DMS114 treated with DMSO at 0.1 percent for 48 hours (cell line): ENCODE measurements at regions not wholly inside any gene's neighbourhood (a gene's known extent, or its start where the extent isn't known, plus 50 kb on each side); places are given as distances from the start of the nearest gene placed in this dataset.
"Not testable (repeated sequence)": the region's sequence is repeated elsewhere in the genome, so short reads cannot be mapped to it uniquely, and the experiment has no call there.

Experiments used
- DNase-seq: peaks from one replicate; lab custom pipeline; 2025; ENCODE audit not compliant: unreplicated experiment; lab: John Stamatoyannopoulos, UW

DNA sequence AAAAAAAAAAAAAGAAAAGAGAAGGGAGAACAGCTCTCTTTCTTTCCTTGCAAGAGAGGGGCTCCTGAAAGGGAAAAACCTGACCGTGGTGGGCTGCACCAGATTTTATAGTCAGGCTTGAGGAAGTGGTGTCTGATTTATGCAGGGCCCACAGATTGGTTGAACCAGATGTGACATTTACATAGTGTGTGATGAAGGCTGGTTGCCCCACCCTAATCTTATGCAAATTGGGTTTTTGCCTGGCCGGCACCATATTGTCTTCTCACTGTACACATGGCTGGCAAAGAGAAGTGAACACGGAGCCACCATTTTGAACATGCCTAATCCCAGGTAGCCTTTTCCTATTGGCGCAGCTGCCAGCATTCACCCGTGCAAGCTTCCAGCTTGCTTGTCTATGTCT is 154.4 kb downstream of the OXSM start:
- no peak for DNase-seq

DNA sequence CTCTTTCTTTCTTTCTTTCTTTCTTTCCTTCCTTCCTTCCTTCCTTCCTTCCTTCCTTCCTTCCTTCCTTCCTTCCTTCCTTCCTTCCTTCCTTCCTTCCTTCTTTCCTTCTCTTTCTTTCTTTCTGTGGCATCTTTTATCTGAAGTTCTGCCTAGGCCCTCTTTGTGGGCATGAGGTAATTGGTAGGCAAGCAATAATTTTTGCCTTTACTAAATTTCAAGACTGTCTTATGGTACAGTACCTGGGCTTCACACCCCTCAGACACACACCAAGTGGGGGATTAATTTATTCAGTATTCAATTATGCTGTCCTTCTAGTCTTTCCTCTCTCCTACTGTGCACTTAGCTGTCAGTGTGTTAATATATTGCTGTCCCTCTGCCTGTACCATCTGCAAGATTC is 155.5 kb downstream of the OXSM start:
- DNase-seq, result no peak

DNA sequence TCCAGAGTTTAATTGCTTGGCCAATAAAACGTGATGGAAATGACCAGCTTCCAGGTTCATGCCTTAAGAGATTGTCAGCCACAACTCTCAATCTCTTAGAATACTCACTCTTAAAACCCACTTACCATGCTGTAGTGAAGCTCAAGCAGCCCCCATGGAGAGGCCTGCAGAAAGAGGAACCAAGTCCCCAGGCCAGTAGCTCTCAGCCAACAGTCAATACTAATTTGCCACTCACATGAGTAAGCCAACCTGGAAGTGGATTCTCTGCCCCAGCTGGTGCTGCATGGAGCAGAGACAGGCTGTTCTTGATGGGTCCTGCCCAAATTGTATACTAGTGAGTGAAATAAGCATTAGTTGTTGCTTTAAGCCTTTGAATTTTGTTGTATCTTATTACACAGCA is 155.9 kb downstream of the OXSM start:
- DNase-seq, result no peak

DNA sequence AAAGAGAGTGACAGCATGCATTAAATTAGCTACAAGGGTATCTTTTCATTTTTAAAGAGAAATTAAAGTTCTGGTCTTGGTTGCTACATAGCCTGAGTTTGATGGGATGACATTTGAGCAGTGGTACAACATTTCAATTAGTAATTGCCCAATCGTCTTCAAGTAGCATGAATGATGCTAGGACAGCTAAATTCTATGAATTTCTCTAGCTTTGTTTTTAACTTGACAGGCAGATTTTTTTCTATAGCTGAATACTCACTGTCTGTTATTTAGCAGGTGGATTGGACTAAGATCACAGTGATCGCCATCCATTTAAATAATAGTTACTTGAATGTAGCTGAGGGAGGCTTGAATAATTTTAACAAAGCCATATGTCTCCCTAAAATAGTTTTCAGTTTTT is 162.2 kb downstream of the OXSM start:
- DNase-seq, result no peak

DNA sequence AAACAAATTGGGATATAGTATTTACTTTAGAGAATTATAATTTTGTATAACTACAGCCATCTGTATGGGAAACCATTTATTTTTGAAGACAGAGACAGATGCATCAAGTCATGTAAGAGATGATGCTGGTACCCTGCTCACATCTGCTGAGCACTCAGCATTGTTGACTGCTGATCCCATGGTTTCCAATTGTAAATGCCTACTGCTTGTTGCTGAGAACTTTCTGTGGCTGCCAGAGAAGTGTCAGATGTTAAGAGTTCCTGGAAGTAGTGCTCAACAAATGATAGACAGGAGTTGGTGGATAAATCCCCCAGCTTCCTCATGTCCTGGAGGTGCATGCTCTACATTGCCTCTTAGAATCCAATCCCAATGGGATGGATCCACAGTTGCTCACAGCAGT is 167.1 kb downstream of the OXSM start:
- no peak for DNase-seq

DNA sequence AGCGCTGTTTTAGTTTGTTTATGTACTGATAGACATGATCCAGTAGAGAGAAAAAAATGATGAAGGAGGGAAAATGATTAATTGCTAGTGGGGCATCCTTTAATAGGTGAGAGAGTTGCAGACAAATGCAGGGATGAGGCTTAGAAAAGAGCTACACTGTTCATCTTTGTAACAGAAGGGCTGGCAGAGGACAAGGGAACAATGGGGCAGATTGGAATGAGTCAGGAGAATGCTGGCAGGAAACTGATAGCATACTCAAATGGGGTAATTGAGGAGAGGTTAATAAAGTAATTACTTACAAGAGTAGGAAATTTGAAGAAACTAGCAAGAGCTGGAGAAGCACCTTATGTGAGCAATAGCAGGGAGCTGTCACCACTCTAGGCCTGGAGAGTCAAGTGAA is 170.9 kb downstream of the OXSM start:
- no peak for DNase-seq

DNA sequence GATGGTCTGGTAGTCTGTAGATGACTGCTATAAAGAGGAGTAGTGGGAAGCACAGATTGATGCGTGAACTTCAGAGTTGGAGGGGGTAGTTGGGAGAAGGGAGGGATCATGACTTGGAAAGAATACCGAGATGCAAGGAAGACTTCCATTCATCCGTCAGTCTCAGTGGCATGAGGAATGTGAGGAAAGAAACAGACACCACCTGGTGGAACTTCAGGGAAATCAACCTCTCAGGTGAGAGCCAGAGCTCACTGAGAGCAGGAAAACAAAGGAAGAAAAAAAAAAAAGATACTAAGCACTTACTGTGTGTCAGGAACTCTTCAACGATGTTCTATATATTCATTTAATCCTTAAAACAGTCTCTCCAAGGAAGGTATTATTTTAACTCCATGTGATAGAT is 172.4 kb downstream of the OXSM start:
- no peak for DNase-seq

DNA sequence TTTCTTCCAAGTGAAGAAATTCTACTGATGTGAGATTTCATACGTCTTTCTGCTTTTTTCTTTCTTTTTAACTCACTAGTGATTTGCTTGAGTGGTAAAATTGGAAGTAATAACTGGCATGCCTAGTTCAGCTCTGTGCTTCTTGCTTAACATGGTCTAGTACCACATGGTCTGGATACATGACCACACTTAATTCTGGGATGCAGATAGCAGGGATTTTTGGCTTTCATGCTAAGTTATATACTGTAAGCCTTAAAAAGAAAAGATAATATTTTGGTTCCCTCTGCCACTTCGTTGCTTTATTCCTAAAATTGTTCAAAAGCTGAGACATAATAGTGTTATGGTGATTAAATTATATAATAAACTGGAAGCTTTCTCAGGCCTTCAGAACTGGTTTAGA is 174.3 kb downstream of the OXSM start:
- no peak for DNase-seq

DNA sequence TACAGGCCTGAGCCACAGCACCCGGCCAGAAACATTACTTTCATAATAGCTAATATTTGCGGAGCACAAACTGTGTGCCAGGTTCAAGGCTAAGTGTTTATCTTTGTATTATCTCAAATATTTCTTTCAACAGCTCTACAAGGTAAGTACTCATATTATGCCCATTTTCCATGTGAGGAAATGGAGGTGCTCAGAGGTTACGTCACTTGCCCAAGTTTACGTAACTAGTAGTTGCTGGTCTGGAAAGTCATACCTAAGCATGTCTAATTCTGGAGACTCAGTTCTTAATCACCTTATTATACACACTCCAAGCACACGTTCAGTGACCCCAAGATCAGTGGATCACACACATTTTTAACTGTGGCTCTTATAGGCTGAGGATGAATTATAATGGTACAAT is 177.5 kb downstream of the OXSM start:
- DNase-seq, result no peak

DNA sequence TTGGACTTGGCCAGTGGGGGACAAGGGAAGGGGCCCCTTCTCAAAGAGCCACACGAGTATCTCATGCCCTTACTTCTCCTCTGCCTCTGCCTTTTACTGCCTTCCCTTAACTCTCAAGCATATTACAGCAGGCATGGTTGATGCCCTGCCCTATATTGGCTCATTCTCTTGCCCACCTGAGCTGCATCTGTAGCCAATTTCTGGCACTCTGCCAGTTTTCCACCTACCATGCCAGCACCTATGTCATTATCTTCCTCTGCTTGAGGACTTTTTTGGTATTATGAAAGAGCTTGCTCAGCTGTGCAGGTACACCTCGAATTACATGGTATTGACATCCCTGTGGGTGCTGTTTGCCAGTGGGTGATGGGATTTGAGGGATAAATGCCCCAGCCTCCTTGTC is 181.8 kb downstream of the OXSM start:
- no peak for DNase-seq

DNA sequence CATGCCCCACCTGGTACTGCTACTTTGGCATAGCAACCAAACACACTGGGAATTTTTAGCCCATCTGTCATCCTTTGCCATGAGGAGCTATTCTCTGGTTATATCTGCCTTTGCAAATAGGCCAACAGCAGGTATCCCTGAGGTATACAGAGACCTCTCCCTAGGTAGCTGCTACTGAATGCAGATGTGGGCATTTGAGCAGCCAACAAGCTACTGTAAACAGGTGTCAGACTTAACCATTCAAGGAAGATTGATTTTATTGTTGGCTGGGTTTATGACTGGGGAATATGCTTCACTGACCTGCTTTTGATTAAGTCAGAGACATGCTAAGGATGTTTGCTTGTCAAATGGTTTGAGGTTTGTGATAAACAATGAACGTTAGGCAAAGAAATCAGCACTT is 183.2 kb downstream of the OXSM start:
- no peak for DNase-seq

DNA sequence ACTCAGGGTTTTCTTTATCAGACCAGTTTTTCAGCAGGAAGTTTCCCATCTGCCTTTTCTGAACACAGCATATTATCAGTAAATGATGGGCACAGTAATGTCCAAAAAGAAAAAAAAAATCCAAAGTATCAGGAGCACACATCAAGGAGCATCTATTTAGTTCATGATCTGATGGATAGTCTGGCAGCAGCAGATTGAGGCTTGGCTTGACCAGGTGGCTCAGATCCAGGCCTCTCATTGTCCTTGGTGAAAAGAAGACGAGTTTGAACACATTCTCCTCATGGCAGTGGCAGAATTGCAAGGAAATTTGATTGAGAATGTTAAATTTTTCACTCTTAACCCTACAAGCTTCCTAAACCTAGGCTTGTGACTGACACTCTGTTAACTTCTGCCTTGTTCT is 192.9 kb downstream of the OXSM start:
- no peak for DNase-seq

DNA sequence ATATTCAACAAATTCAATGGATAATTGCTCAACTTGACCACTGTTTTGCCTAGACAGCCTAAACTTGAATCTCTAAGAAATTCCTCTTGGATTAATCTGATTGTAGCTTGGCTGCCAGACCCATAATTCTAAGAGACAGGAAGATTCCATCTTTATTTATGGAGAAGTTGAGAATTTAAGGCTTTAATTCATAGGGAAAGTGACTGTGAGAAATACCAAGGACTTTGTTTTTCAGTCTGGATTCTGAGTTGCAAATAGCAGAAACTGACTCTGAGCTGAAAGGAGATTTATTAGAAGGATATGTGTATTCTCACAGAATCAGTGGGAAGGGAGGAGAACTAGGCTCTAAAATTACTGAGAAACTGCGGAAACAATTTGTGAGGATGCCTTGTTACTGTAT is 195.7 kb downstream of the OXSM start:
- DNase-seq, result no peak

DNA sequence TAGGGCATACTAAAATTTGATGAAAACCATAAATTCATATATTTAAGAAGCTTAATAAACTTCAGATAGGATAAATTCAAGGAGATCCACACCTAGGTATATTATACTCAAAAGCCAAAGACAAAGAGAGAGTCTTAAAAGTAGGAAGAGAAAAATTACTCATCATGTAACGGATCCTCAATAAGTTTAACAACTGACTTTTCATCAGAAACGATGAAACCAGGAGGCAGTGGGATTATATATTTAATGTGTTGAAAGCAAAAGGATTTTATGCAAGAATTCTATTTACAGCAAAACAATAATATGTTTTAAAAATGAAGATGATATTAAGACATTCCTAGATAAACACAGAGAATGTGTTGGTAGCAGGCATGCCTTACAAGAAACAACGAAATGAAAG is 202.7 kb downstream of the OXSM start:
- no peak for DNase-seq

DNA sequence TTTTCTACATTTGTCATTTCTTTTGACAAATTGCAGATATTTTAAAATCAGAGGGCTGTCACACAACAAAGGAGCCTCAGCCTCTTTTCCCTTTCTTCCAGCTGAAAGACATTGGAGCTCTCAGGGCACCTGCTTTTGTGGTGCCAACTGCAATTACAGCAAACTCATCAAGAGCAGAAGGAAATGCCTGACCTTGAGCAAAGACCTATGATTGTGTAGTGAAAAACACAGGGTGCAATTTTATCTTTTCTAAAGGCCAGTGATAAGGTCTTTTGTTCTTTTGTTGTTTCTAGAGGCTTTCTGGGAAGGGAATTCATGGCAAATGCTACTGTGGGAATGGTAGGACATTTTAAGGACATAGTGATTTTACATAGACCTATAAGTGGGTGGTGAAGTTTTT is 214.3 kb downstream of the OXSM start:
- DNase-seq, result no peak

DNA sequence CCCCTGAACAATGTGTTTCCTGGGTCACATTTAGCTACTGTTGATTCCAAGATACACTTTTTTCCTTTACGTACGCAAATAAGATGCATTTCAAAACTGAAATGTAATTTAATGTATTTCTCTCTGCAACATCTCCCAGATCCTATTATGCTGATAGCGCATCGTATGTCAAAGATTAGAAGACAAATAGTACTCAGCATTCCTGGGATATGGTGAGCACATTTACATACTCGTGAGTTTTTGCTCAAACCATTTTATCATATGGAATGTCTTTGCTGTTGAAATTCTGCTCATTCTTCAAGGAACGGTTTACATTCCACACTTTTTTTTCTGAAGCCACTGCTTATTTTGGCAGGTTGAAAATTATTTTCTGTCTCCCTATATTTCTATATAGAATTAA is 221.4 kb downstream of the OXSM start:
- no peak for DNase-seq

DNA sequence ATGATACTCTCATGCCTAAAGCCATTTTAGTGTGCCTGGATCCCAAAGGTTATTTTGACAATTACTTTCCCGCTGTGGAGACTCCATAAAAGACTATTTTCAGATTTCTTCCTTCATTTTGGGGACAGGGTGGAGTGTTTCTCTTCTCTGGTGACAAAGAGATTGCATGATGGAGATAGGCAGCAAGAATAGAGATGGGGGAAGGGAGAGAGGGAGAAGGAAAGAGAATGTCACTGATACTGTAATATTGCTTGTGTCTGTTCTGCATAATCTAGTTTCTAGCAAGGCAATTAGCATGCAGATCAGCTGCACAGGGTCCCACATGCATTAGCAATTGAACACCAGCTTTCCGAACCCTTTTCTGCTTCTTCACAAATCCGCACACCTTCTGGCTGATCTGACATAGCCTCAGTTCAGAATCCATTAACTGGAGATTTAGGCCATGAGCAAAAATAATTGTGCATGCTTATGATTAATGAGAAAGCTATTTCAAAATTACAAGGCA is 222.4 kb downstream of the OXSM start:
- DNase-seq, result no peak

DNA sequence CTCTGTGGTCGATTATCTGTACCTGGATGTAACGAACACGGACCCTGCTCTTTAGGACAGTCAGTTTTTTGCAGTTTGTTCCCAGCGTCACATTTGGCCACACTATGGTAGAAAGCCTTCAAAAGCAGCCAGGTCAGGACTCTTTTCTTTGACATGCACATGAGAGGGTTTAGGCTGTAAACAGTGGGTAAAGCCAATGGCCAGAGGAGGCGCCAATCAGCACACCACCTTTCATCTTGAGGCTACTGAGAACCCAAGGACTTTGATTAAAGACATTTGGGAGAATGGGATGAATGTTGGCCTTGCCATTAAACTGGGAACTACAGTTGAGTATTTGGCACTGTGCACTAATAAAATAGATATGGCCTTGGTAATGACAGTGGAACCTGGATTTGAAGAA is 225.9 kb downstream of the OXSM start:
- no peak for DNase-seq

DNA sequence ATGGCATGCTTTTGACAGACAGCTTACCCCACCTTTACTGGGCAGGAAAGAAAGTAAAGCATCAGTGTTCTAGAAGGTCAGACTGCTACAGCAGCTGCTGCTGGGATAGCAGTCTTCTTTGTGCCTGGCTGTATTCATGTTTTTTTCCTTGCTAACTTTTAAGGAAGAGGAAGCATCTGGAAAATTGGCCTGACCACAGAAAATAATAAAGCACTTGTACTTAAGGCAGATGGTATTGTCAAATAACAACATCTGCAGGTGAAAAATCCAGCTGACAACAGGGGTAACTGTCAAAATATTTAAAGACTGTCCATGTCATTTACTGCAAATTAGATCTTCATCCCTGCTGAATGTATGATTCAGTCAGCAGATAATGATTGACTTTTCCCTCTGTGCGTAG is 229.0 kb downstream of the OXSM start:
- no peak for DNase-seq

DNA sequence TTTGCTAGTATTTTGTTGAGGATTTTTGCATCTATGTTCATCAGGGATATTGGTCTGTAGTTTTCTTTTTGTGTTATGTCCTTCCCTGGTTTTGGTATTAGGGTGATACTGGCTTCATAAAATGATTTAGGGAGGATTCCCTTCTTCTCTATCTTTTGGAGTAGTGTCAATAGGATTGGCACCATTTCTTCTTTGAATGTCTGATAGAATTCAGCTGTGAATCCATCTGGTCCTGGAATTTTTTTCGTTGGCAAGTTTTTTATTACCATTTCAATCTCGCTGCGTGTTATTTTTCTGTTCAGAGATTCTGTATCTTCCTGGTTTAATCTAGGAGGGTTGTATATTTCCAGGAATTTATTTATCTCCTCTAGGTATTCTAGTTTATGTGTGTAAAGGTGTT is 234.3 kb downstream of the OXSM start:
- not testable (repeated sequence) for DNase-seq

DNA sequence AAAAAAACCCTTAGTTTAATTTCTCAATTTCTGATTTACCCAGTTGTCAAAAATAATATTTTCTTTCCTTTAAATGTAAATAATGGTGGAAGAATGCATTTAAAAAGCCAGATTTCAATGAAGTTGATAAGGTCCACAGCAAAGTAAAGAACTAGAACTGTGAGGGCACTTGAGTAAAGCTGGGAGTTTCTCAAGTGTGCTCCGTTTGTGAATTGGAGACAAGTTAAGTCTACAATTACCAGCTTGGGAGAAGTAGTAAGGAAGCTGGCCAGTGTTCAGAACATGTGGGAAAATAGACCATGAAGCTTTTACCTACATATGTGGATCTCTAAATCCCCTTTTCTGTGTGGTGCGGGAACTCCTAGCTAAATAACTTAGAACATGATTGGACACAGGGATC is 239.4 kb downstream of the OXSM start:
- no peak for DNase-seq

DNA sequence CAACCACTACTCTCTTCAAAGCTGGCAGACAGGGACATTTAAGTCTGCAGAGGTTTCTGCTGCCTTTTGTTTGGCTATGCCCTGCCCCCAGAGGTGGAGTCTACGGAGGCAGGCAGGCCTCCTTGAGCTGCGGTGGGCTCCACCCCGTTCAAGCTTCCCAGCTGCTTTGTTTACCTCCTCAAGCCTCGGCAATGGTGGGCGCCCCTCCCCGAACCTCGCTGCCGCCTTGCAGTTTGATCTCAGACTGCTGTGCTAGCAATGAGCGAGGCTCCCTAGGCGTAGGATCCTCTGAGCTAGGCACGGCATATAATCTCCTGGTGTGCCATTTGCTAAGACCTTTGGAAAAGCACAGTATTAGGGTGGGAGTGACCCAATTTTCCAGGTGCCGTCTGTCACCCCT is 252.2 kb downstream of the OXSM start:
- not testable (repeated sequence) for DNase-seq

DNA sequence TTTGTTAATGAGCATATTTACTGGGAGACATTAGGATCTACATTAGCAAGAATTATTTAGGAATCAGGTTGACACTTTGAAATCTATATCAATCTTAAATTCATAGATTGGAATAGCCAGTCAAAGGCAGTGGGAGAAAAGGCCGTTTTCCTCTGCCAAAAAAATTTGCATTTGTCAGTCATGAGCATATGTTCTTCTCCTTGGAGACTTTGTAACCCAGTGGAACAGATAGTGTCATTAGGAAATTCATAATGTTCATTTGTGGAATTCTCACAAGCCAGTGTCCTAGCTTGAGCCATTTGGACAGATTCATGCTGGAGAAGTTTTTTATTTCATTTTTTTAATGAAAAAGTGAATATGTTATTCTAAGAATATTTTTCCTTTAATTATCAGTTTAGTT is 260.1 kb downstream of the OXSM start:
- DNase-seq, result no peak

DNA sequence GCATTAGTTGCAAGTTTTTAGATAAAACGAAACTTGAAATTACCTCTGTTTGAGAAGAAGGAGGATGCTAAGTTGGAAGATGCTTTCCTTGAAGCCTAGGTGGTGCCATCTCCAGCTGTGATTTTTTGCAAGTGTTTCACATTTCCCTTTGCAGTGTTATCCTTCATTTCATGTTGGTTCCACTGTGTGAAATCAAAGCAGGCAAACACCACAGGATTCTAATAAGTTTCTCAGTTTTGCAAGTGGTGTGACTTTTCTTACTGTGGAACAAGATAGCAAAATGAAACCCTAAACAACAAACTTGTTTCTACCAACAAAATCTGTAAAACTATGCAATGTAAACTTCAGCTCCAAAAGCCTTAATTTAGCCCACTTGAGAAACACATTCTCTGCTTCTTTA is 260.9 kb downstream of the OXSM start:
- DNase-seq, result no peak
